ENCODE measurements at regions not wholly inside any gene's neighbourhood (a gene's known extent, or its start where the extent isn't known, plus 50 kb on each side); places are given as distances from the start of the nearest gene placed in this dataset.

GRCh38 chr6:41419385-41419784, 84.0 kb downstream of the NCR2 start:
- DNase-seq (ENCODE audit: low read depth, low spot score) = no peak
- H3K4me2 ChIP-seq (ENCODE audit: control insufficient read depth, extremely low read depth, insufficient read depth, low read depth, low read length) = no peak overlapping the region
- H3K9ac ChIP-seq (ENCODE audit: control insufficient read depth, extremely low read depth, insufficient read depth, low read length) = no peak overlapping the region
- H3K9me3 ChIP-seq (ENCODE audit: control insufficient read depth, low read depth, low read length) = peaks cover 3% of the 10 kb centered on the region
- no peak overlapping the region for H2AFZ ChIP-seq (ENCODE audit: control insufficient read depth, low read length)
- TF ChIP-seq EZH2 (IDR thresholded peaks at IDR 0.05; ENCODE audit: low read length) = no peak
- no peak for TF ChIP-seq CTCF (optimal IDR thresholded peaks at IDR 0.05 in 1 of 3, IDR thresholded peaks at IDR 0.05 in 1 of 3, conservative IDR thresholded peaks at IDR 0.05 in 1 of 3; ENCODE audit: extremely low read depth in 1 of 3, insufficient read depth in 2 of 3, low read length in 3 of 3)
- H3K27ac ChIP-seq (ENCODE audit: control insufficient read depth, insufficient read depth, low read length) = no peak overlapping the region
- H3K79me2 ChIP-seq (ENCODE audit: control insufficient read depth, insufficient read depth, low read length) = no peaks in the 10 kb centered on the region
- no peaks in the 10 kb centered on the region for H3K36me3 ChIP-seq (ENCODE audit: control insufficient read depth in 2 of 2, extremely low read depth in 1 of 2, insufficient read depth in 2 of 2, low read length in 2 of 2)
- no peaks in the 10 kb centered on the region for H4K20me1 ChIP-seq (ENCODE audit: control insufficient read depth, extremely low read depth, insufficient read depth, low read length)
- peaks cover 56% of the 10 kb centered on the region for H3K27me3 ChIP-seq (ENCODE audit: control insufficient read depth, extremely low read depth, insufficient read depth, low read length)
- FAIRE-seq = no peak
- no peaks in the 10 kb centered on the region for H3K9me1 ChIP-seq (ENCODE audit: control insufficient read depth, extremely low read depth, insufficient read depth, low read length)
- dilution Hi-C loops (cut with MboI; ENCODE audit: extremely low pct_ligation_motif_present, low sequenced_read_pairs) = no loop called here
- no peaks in the 10 kb centered on the region for H3K4me1 ChIP-seq (ENCODE audit: control insufficient read depth, extremely low read depth, insufficient read depth, low read length)
- no peak overlapping the region for H3K4me3 ChIP-seq (ENCODE audit: control insufficient read depth in 2 of 3, extremely low read depth in 1 of 3, insufficient read depth in 2 of 3, low read depth in 1 of 3, low read length in 3 of 3)

- TF ChIP-seq CTCF (optimal IDR thresholded peaks at IDR 0.05 in 1 of 3, IDR thresholded peaks at IDR 0.05 in 1 of 3, conservative IDR thresholded peaks at IDR 0.05 in 1 of 3; ENCODE audit: extremely low read depth in 1 of 3, insufficient read depth in 2 of 3, low read length in 3 of 3) = no peak
- no peak for TF ChIP-seq EZH2 (IDR thresholded peaks at IDR 0.05; ENCODE audit: low read length)
- Histone ChIP-seq H3K27ac (ENCODE audit: control insufficient read depth, insufficient read depth, low read length) (no peak overlapping the region), H3K4me1 (ENCODE audit: control insufficient read depth, extremely low read depth, insufficient read depth, low read length) (no peaks in the 10 kb centered on the region), H3K4me2 (ENCODE audit: control insufficient read depth, extremely low read depth, insufficient read depth, low read depth, low read length) (no peak overlapping the region), H4K20me1 (ENCODE audit: control insufficient read depth, extremely low read depth, insufficient read depth, low read length) (no peaks in the 10 kb centered on the region), H2AFZ (ENCODE audit: control insufficient read depth, low read length) (no peak overlapping the region), H3K79me2 (ENCODE audit: control insufficient read depth, insufficient read depth, low read length) (no peaks in the 10 kb centered on the region), H3K9ac (ENCODE audit: control insufficient read depth, extremely low read depth, insufficient read depth, low read length) (no peak overlapping the region), H3K27me3 (ENCODE audit: control insufficient read depth, extremely low read depth, insufficient read depth, low read length) (peaks cover 51% of the 10 kb centered on the region), H3K9me1 (ENCODE audit: control insufficient read depth, extremely low read depth, insufficient read depth, low read length) (no peaks in the 10 kb centered on the region), H3K9me3 (ENCODE audit: control insufficient read depth, low read depth, low read length) (peaks cover 3% of the 10 kb centered on the region), H3K4me3 (ENCODE audit: control insufficient read depth in 2 of 3, extremely low read depth in 1 of 3, insufficient read depth in 2 of 3, low read depth in 1 of 3, low read length in 3 of 3) (no peak overlapping the region), H3K36me3 (ENCODE audit: control insufficient read depth in 2 of 2, extremely low read depth in 1 of 2, insufficient read depth in 2 of 2, low read length in 2 of 2) (no peaks in the 10 kb centered on the region)
- DNase-seq (ENCODE audit: low read depth, low spot score) (no peak), FAIRE-seq (no peak)
- dilution Hi-C loops (cut with MboI; ENCODE audit: extremely low pct_ligation_motif_present, low sequenced_read_pairs) = no loop called here
These were observed 84.8 kb downstream of the NCR2 start for GRCh38 chr6:41420186-41420585.

Data from keratinocyte (primary cell).